DOHH2 (cell line): ENCODE measurements at regions not wholly inside any gene's neighbourhood (a gene's known extent, or its start where the extent isn't known, plus 50 kb on each side); places are given as distances from the start of the nearest gene placed in this dataset.

Experiments
- H3F3A ChIP-seq: fragments of 200-600 bp; sonication (generic), shearing (Covaris generic); 2 replicates; pipeline ENCODE4 v1.6.0; 2016; ENCODE audit warnings: antibody characterized with exemption, mild to moderate bottlenecking; ENCODE audit not compliant: control insufficient read depth, insufficient read depth
- H3K27ac ChIP-seq: fragments of 200-600 bp; sonication (generic); 2 replicates; pipeline ENCODE4 v1.5.1; 2014; ENCODE audit warnings: low read depth, mild to moderate bottlenecking, low read length, moderate library complexity
- H3K27me3 ChIP-seq: fragments of 200-600 bp; sonication (generic); 2 replicates; pipeline ENCODE4 v1.6.1; 2014; ENCODE audit warnings: mild to moderate bottlenecking, low read length, mixed read lengths; ENCODE audit not compliant: control insufficient read depth
- H3K36me3 ChIP-seq: fragments of 200-600 bp; sonication (generic); 2 replicates; pipeline ENCODE4 v1.6.1; 2014; ENCODE audit warnings: mild to moderate bottlenecking, low read length, moderate library complexity, mixed read lengths; ENCODE audit not compliant: control insufficient read depth
- H3K4me1 ChIP-seq: fragments of 200-600 bp; sonication (generic); 2 replicates; pipeline ENCODE4 v1.6.1; 2014; ENCODE audit warnings: mild to moderate bottlenecking, low read length, mixed read lengths; ENCODE audit not compliant: control insufficient read depth
- H3K4me2 ChIP-seq: fragments of 200-600 bp; sonication (generic); 2 replicates; pipeline ENCODE4 v1.6.0; 2014; ENCODE audit warnings: mild to moderate bottlenecking, low read length, moderate library complexity
- H3K4me3 ChIP-seq: fragments of 200-600 bp; sonication (generic); 2 replicates; pipeline ENCODE4 v1.5.1; 2014; ENCODE audit warnings: mild to moderate bottlenecking, low read length, mixed read lengths
- H3K79me2 ChIP-seq: fragments of 200-600 bp; sonication (generic); 2 replicates; pipeline ENCODE4 v1.6.1; 2014; ENCODE audit warnings: mild to moderate bottlenecking, low read length, mixed read lengths; ENCODE audit not compliant: control insufficient read depth
- H3K9me2 ChIP-seq: fragments of 200-600 bp; sonication (generic); replicated peaks from 2 replicates; pipeline ENCODE4 v1.6.1; 2014; ENCODE audit warnings: mild to moderate bottlenecking, low read length, mixed read lengths; ENCODE audit not compliant: control insufficient read depth
- H3K9me3 ChIP-seq: fragments of 200-600 bp; sonication (generic); 2 replicates; pipeline ENCODE4 v1.6.1; 2014; ENCODE audit warnings: antibody characterized with exemption, low read length, mixed read lengths; ENCODE audit not compliant: control insufficient read depth, insufficient read depth
- H4K20me1 ChIP-seq: fragments of 200-600 bp; sonication (generic); 2 replicates; pipeline ENCODE4 v1.6.0; 2014; ENCODE audit warnings: low read depth, mild to moderate bottlenecking, antibody characterized with exemption, low read length, moderate library complexity; ENCODE audit not compliant: control insufficient read depth, insufficient read depth
- CTCF ChIP-seq: fragments of 200-600 bp; sonication (generic); IDR thresholded peaks from one replicate; pipeline ENCODE4 v1.5.1; 2014; ENCODE audit warnings: antibody characterized with exemption, mild to moderate bottlenecking, low read depth, low read length; ENCODE audit not compliant: poor library complexity, severe bottlenecking
- EZH2phosphoT487 ChIP-seq: fragments of 200-600 bp; sonication (generic); IDR thresholded peaks from 2 replicates; pipeline ENCODE4 v1.6.1; 2017; ENCODE audit warnings: borderline replicate concordance, mild to moderate bottlenecking, antibody characterized with exemption, low read length, moderate library complexity, mixed read lengths

- H3K79me2 ChIP-seq: no peaks in the 10 kb centered on the region
- H3K27ac ChIP-seq: no peak overlapping the region
- H3K36me3 ChIP-seq: no peaks in the 10 kb centered on the region
- no peaks in the 10 kb centered on the region for H3K9me3 ChIP-seq
- peaks cover 6% of the 10 kb centered on the region; the same call in 1 of the 2 replicates for H3K27me3 ChIP-seq
- TF ChIP-seq CTCF (no peak), EZH2phosphoT487 (no peak)
- no peaks in the 10 kb centered on the region for H3F3A ChIP-seq
- H3K4me2 ChIP-seq: no peak overlapping the region
- no peaks in the 10 kb centered on the region for H4K20me1 ChIP-seq
- H3K4me3 ChIP-seq: no peak overlapping the region
- H3K9me2 ChIP-seq: no peaks in the 10 kb centered on the region
- H3K4me1 ChIP-seq: no peaks in the 10 kb centered on the region
Observed at GRCh38 chr2:16523711-16524110, 141.9 kb downstream of the CYRIA start.

- peaks cover under 1% of the 10 kb centered on the region; the same call in 1 of the 2 replicates for H3K27me3 ChIP-seq
- no peak overlapping the region for H3K27ac ChIP-seq
- no peaks in the 10 kb centered on the region for H4K20me1 ChIP-seq
- no peaks in the 10 kb centered on the region for H3F3A ChIP-seq
- no peaks in the 10 kb centered on the region for H3K9me2 ChIP-seq
- H3K4me3 ChIP-seq: no peak overlapping the region
- H3K9me3 ChIP-seq: no peaks in the 10 kb centered on the region
- TF ChIP-seq EZH2phosphoT487 (no peak), CTCF (no peak)
- H3K36me3 ChIP-seq: no peaks in the 10 kb centered on the region
- H3K4me1 ChIP-seq: no peaks in the 10 kb centered on the region
- no peaks in the 10 kb centered on the region for H3K79me2 ChIP-seq
- H3K4me2 ChIP-seq: no peak overlapping the region
Observed at GRCh38 chr2:16522031-16522831, 143.4 kb downstream of the CYRIA start.

GRCh38 chr2:16520891-16521290 lies 144.7 kb downstream of the CYRIA start:
- no peaks in the 10 kb centered on the region for H3K9me3 ChIP-seq

More at GRCh38 chr2:16520891-16521290, 144.7 kb downstream of the CYRIA start:
- Histone ChIP-seq H3K79me2 (no peaks in the 10 kb centered on the region), H4K20me1 (no peaks in the 10 kb centered on the region), H3K36me3 (no peaks in the 10 kb centered on the region), H3K27me3 (peaks cover 6% of the 10 kb centered on the region; the same call in 1 of the 2 replicates), H3K27ac (no peak overlapping the region), H3K4me3 (no peak overlapping the region), H3F3A (no peaks in the 10 kb centered on the region), H3K4me1 (no peaks in the 10 kb centered on the region), H3K4me2 (no peak overlapping the region), H3K9me2 (no peaks in the 10 kb centered on the region)
- TF ChIP-seq CTCF: no peak
- no peak for TF ChIP-seq EZH2phosphoT487
